ENCODE measurements at regions not wholly inside any gene's neighbourhood (a gene's known extent, or its start where the extent isn't known, plus 50 kb on each side); places are given as distances from the start of the nearest gene placed in this dataset.

GRCh38 chr14:83467811-83468210 lies 1934.2 kb upstream of the SEL1L start:
- no peak overlapping the region for H2AFZ ChIP-seq (ENCODE audit: low read depth, low read length)
- H3K79me2 ChIP-seq (replicated peaks; ENCODE audit: insufficient read depth, low read length), result no peaks in the 10 kb centered on the region
- no peak overlapping the region for H3K4me3 ChIP-seq (ENCODE audit: low read length)
- no peaks in the 10 kb centered on the region for H3F3A ChIP-seq (ENCODE audit: insufficient read depth, low read length, poor library complexity, severe bottlenecking)
- no peaks in the 10 kb centered on the region for H3K9me2 ChIP-seq (ENCODE audit: insufficient read depth, low read length)
- H4K20me1 ChIP-seq (ENCODE audit: insufficient read depth), result no peaks in the 10 kb centered on the region
- no peaks in the 10 kb centered on the region for H3K9me3 ChIP-seq (ENCODE audit: low read length)
- TF ChIP-seq MXI1 (conservative IDR thresholded peaks at IDR 0.05; ENCODE audit: poor library complexity, severe bottlenecking) (no peak), EZH2 (IDR thresholded peaks at IDR 0.05; ENCODE audit: borderline replicate concordance, insufficient read depth, low read length, poor library complexity, severe bottlenecking) (no peak)
- TF ChIP-seq, protein P1, sequence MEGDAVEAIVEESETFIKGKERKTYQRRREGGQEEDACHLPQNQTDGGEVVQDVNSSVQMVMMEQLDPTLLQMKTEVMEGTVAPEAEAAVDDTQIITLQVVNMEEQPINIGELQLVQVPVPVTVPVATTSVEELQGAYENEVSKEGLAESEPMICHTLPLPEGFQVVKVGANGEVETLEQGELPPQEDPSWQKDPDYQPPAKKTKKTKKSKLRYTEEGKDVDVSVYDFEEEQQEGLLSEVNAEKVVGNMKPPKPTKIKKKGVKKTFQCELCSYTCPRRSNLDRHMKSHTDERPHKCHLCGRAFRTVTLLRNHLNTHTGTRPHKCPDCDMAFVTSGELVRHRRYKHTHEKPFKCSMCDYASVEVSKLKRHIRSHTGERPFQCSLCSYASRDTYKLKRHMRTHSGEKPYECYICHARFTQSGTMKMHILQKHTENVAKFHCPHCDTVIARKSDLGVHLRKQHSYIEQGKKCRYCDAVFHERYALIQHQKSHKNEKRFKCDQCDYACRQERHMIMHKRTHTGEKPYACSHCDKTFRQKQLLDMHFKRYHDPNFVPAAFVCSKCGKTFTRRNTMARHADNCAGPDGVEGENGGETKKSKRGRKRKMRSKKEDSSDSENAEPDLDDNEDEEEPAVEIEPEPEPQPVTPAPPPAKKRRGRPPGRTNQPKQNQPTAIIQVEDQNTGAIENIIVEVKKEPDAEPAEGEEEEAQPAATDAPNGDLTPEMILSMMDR (IDR thresholded peaks at IDR 0.05; ENCODE audit: poor library complexity, severe bottlenecking), result no peak
- H3K36me3 ChIP-seq (ENCODE audit: insufficient read depth, low read length), result no peaks in the 10 kb centered on the region
- H3K27me3 ChIP-seq (ENCODE audit: insufficient read depth, low read depth, low read length), result no peaks in the 10 kb centered on the region
- no peak overlapping the region for H3K27ac ChIP-seq (ENCODE audit: low read length)
- no peak overlapping the region for H3K9ac ChIP-seq (ENCODE audit: low read length)
- H3K4me2 ChIP-seq (ENCODE audit: low read length), result no peak overlapping the region

DNA sequence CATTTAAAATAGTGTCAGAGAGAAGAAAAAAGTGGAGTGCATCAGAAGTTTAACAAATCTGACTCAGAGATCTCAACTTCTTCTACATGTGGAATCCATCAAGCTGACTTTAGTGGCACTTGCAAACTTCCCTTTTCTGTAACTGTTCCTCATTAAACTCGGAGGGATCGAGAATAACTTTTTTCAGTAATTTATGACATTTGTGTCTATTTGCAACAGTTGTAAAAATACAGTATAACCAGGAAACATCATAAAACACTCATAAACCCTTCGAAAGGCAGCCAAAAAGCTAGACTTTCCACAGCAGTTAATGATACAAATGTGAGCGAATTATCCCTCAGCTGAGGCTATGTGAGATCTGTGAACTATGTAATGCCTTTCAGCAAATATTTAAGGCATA lies 1936.8 kb upstream of the SEL1L start:
- Histone ChIP-seq H3K4me2 (ENCODE audit: low read length) (no peak overlapping the region), H3K27me3 (ENCODE audit: insufficient read depth, low read depth, low read length) (no peaks in the 10 kb centered on the region), H2AFZ (ENCODE audit: low read depth, low read length) (no peak overlapping the region), H3K9me2 (ENCODE audit: insufficient read depth, low read length) (no peaks in the 10 kb centered on the region), H3K4me3 (ENCODE audit: low read length) (no peak overlapping the region), H3K27ac (ENCODE audit: low read length) (no peak overlapping the region), H3K9me3 (ENCODE audit: low read length) (no peaks in the 10 kb centered on the region), H3K79me2 (replicated peaks; ENCODE audit: insufficient read depth, low read length) (no peaks in the 10 kb centered on the region), H4K20me1 (ENCODE audit: insufficient read depth) (no peaks in the 10 kb centered on the region), H3K9ac (ENCODE audit: low read length) (no peak overlapping the region), H3F3A (ENCODE audit: insufficient read depth, low read length, poor library complexity, severe bottlenecking) (no peaks in the 10 kb centered on the region), H3K36me3 (ENCODE audit: insufficient read depth, low read length) (no peaks in the 10 kb centered on the region)
- TF ChIP-seq EP300 (conservative IDR thresholded peaks at IDR 0.05; ENCODE audit: poor library complexity, severe bottlenecking), result no peak
- no peak for TF ChIP-seq RAD21 (conservative IDR thresholded peaks at IDR 0.05)
- TF ChIP-seq POLR2AphosphoS5 (IDR thresholded peaks at IDR 0.05), result no peak
- TF ChIP-seq EZH2 (IDR thresholded peaks at IDR 0.05; ENCODE audit: borderline replicate concordance, insufficient read depth, low read length, poor library complexity, severe bottlenecking), result no peak
- no peak for TF ChIP-seq REST (IDR thresholded peaks at IDR 0.05; ENCODE audit: borderline replicate concordance)
- no peak for TF ChIP-seq SMC3 (conservative IDR thresholded peaks at IDR 0.05; ENCODE audit: poor library complexity)
- TF ChIP-seq, protein P1 (IDR thresholded peaks at IDR 0.05; ENCODE audit: poor library complexity, severe bottlenecking), result no peak
- no peak for TF ChIP-seq TAF1 (IDR thresholded peaks at IDR 0.05; ENCODE audit: low read depth)
- no peak for TF ChIP-seq MXI1 (conservative IDR thresholded peaks at IDR 0.05; ENCODE audit: poor library complexity, severe bottlenecking)
